Osteoblast (primary cell): ENCODE measurements at regions not wholly inside any gene's neighbourhood (a gene's known extent, or its start where the extent isn't known, plus 50 kb on each side); places are given as distances from the start of the nearest gene placed in this dataset.
A peak's percentile ranks its signal among the peaks of the same experiment; 100 is the strongest.

Experiments
- DNase-seq: peaks from one replicate; pipeline ENCODE4 v3.0.0; 2011; ENCODE audit warnings: low spot score, mixed read lengths; ENCODE audit not compliant: insufficient read length; ENCODE audit errors: missing footprints
- H2AFZ ChIP-seq: 2 replicates; pipeline ENCODE4 v1.6.0; 2011; ENCODE audit warnings: mild to moderate bottlenecking, low read length
- H3K27ac ChIP-seq: 2 replicates; pipeline ENCODE4 v1.5.1; 2011; ENCODE audit warnings: mild to moderate bottlenecking, low read depth, low read length, moderate library complexity
- H3K27me3 ChIP-seq: 2 replicates; pipeline ENCODE4 v1.6.0; 2012; ENCODE audit warnings: mild to moderate bottlenecking, control low read depth, inconsistent platforms, low read length, moderate library complexity; ENCODE audit not compliant: insufficient read depth
- H3K36me3 ChIP-seq: 2 replicates; pipeline ENCODE4 v1.5.1; 2011; ENCODE audit warnings: mild to moderate bottlenecking, low read length, control low read depth, moderate library complexity; ENCODE audit not compliant: insufficient read depth
- H3K4me1 ChIP-seq: 2 replicates; pipeline ENCODE4 v1.5.1; 2011; ENCODE audit warnings: mild to moderate bottlenecking, low read length, control low read depth, moderate library complexity; ENCODE audit not compliant: insufficient read depth
- H3K4me2 ChIP-seq: 2 replicates; pipeline ENCODE4 v1.6.0; 2011; ENCODE audit warnings: mild to moderate bottlenecking, low read length; ENCODE audit not compliant: insufficient read depth
- H3K4me3 ChIP-seq: fragments of 200-600 bp; sonication (generic); 3 replicates; pipeline ENCODE4 v1.5.1; 2012; ENCODE audit warnings: mild to moderate bottlenecking, low read length, inconsistent platforms; ENCODE audit not compliant: insufficient read depth
- H3K79me2 ChIP-seq: 2 replicates; pipeline ENCODE4 v1.6.0; 2012; ENCODE audit warnings: mild to moderate bottlenecking, low read length, control low read depth, inconsistent platforms; ENCODE audit not compliant: insufficient read depth
- H3K9me3 ChIP-seq: 2 replicates; pipeline ENCODE4 v1.5.1; 2011; ENCODE audit warnings: low read depth, low read length, control low read depth
- H4K20me1 ChIP-seq: 2 replicates; pipeline ENCODE4 v1.6.0; 2012; ENCODE audit warnings: mild to moderate bottlenecking, low read length, control low read depth; ENCODE audit not compliant: insufficient read depth
- TF ChIP-seq, protein P1 (sequence below): IDR thresholded peaks from 2 replicates; pipeline ENCODE4 v1.5.1; 2011; ENCODE audit warnings: mild to moderate bottlenecking, low read depth, low read length, moderate library complexity; ENCODE audit errors: extremely low read depth

DNA sequence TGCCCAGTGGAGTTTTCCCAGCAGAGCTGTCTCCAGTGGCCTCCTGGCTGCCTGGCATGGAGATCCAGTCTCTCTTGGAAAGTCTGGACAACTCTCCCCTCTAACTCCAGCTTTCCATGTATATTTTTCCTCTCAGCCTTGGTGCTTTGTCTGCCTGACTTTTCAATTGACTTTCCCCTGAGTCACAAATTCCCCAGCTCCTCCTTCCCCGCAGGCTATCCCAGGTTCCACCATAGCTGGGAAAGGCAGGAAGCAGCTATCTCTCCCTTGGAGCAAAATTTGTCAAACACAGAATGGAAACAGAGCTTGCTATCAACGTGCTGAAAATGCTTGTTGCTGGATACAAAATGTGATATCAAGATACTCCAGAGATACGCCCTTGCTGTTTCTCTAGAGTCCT lies 384.8 kb downstream of the TMEM135 start:
- Histone ChIP-seq H3K27ac (peak overlapping the region; percentile 61), H3K4me1 (peaks cover 48% of the 10 kb centered on the region), H3K27me3 (no peaks in the 10 kb centered on the region), H3K79me2 (no peaks in the 10 kb centered on the region), H3K4me2 (no peak overlapping the region), H3K9me3 (no peaks in the 10 kb centered on the region), H4K20me1 (no peaks in the 10 kb centered on the region), H3K36me3 (no peaks in the 10 kb centered on the region), H3K4me3 (no peak overlapping the region), H2AFZ (peak overlapping the region; percentile 24)
- DNase-seq, result peak; percentile 44
- TF ChIP-seq, protein P1, sequence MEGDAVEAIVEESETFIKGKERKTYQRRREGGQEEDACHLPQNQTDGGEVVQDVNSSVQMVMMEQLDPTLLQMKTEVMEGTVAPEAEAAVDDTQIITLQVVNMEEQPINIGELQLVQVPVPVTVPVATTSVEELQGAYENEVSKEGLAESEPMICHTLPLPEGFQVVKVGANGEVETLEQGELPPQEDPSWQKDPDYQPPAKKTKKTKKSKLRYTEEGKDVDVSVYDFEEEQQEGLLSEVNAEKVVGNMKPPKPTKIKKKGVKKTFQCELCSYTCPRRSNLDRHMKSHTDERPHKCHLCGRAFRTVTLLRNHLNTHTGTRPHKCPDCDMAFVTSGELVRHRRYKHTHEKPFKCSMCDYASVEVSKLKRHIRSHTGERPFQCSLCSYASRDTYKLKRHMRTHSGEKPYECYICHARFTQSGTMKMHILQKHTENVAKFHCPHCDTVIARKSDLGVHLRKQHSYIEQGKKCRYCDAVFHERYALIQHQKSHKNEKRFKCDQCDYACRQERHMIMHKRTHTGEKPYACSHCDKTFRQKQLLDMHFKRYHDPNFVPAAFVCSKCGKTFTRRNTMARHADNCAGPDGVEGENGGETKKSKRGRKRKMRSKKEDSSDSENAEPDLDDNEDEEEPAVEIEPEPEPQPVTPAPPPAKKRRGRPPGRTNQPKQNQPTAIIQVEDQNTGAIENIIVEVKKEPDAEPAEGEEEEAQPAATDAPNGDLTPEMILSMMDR, result no peak

DNA sequence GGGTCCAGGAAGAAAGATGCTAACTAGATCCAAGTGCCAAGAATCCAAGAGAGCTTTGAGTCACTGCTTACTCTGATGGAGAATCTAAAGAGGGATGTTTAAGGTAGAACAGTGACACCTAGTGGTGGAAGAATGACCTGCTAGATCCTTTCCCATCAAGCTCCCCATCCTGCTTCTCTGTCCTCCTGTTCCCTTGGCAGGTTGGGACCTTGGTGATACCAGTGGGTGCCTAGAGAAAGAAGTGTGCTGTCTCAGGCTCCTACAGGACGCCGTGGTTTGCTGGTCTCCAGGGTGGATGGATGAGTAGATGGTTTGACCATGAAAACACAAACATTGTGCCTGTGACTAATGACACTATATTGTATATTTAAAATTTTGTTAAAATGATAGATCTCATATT lies 383.7 kb downstream of the TMEM135 start:
- no peaks in the 10 kb centered on the region for H3K79me2 ChIP-seq
- H3K27me3 ChIP-seq, result no peaks in the 10 kb centered on the region
- no peaks in the 10 kb centered on the region for H3K36me3 ChIP-seq
- no peak overlapping the region for H3K4me3 ChIP-seq
- peak; percentile 58 for DNase-seq
- peaks cover 45% of the 10 kb centered on the region for H3K4me1 ChIP-seq
- no peak overlapping the region for H3K4me2 ChIP-seq
- H3K27ac ChIP-seq, result peak overlapping the region; percentile 15
- no peak overlapping the region for H2AFZ ChIP-seq
- TF ChIP-seq, protein P1, result peak; percentile 77
- no peaks in the 10 kb centered on the region for H3K9me3 ChIP-seq
- H4K20me1 ChIP-seq, result no peaks in the 10 kb centered on the region

- Histone ChIP-seq H3K4me1 (peaks cover 26% of the 10 kb centered on the region), H3K4me3 (no peak overlapping the region), H3K27me3 (no peaks in the 10 kb centered on the region), H3K9me3 (no peaks in the 10 kb centered on the region), H3K36me3 (no peaks in the 10 kb centered on the region), H3K79me2 (no peaks in the 10 kb centered on the region), H3K27ac (no peak overlapping the region), H3K4me2 (no peak overlapping the region), H4K20me1 (no peaks in the 10 kb centered on the region), H2AFZ (no peak overlapping the region)
- TF ChIP-seq, protein P1, result no peak
- DNase-seq, result peak; percentile 22
These were observed 380.2 kb downstream of the TMEM135 start for GRCh38 chr11:87417951-87418350.

DNA sequence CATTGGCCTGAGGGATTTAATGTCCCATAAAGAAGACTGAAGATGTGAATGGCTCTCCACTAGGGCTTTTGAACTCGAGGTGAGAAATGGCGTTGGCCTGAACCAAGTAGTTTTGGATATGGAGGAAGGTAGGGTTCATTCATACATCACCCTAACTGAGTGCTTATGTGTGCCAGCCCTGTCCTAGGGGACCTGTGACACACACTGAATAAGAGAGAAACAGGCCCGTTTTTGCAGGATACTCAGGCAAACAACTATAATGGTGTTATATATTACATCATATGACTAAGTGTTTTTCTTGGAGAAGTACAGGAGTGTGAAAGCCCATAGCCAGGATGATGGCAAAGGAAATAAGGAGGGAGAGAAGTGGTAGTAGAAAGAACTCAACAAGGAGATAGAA lies 368.1 kb downstream of the TMEM135 start:
- H3K4me1 ChIP-seq, result peaks cover 10% of the 10 kb centered on the region
- no peaks in the 10 kb centered on the region for H3K9me3 ChIP-seq
- no peaks in the 10 kb centered on the region for H3K27me3 ChIP-seq
- no peak overlapping the region for H2AFZ ChIP-seq
- DNase-seq, result peak; percentile 46
- no peak overlapping the region for H3K4me2 ChIP-seq
- no peaks in the 10 kb centered on the region for H3K79me2 ChIP-seq
- H3K4me3 ChIP-seq, result no peak overlapping the region
- H3K27ac ChIP-seq, result no peak overlapping the region
- TF ChIP-seq, protein P1, result no peak
- H4K20me1 ChIP-seq, result no peaks in the 10 kb centered on the region
- H3K36me3 ChIP-seq, result no peaks in the 10 kb centered on the region
